Bronchial epithelial cell (primary cell): ENCODE measurements at regions not wholly inside any gene's neighbourhood (a gene's known extent, or its start where the extent isn't known, plus 50 kb on each side); places are given as distances from the start of the nearest gene placed in this dataset.
"Not testable (repeated sequence)": the region's sequence is repeated elsewhere in the genome, so short reads cannot be mapped to it uniquely, and the experiment has no call there.

ENCODE experiments used
- DNase-seq: peaks from one replicate; pipeline ENCODE4 v3.0.0-alpha.2; 2010; ENCODE audit warnings: low read depth
- FAIRE-seq: peaks from 2 replicates; lab custom pipeline; 2011; peaks lifted over from hg19 to GRCh38; lab: Jason Lieb, UNC
- H3K27me3 ChIP-seq: 2 replicates; pipeline ENCODE4 v1.5.1; 2011; ENCODE audit warnings: low read length; ENCODE audit not compliant: control insufficient read depth, insufficient read depth
- H3K36me3 ChIP-seq: 2 replicates; pipeline ENCODE4 v1.5.1; 2011; ENCODE audit warnings: low read length; ENCODE audit not compliant: control insufficient read depth, insufficient read depth
- H3K4me3 ChIP-seq: 2 replicates; pipeline ENCODE4 v1.5.1; 2011; ENCODE audit warnings: mild to moderate bottlenecking, low read depth, low read length, control low read depth
- TF ChIP-seq, protein P1 (sequence below): IDR thresholded peaks from 2 replicates; pipeline ENCODE4 v1.5.1; 2011; ENCODE audit warnings: mild to moderate bottlenecking, moderate library complexity, low read length, control low read depth, inconsistent platforms; ENCODE audit not compliant: insufficient read depth, severe bottlenecking

DNA sequence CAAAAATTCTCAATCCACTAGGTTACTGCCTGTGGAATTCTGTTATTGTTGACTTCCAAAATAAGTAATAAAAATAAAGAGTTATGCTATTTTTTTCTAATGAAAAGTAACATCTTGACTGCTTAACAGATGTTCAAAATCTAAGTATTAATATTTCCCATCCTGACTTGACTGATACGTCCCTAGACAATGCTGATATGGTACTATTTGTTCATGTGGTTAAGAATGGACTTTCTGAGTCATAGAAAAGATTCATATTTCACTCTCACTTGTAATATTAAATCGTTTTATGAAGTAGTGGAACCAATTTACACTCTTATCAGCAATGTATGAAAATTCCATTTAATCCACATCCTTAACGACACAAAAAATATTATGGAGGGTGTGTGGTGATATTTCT is 104.8 kb upstream of the PLSCR5 start:
- no peak for FAIRE-seq
- Histone ChIP-seq H3K4me3 (no peak overlapping the region), H3K36me3 (no peaks in the 10 kb centered on the region), H3K27me3 (no peaks in the 10 kb centered on the region)
- TF ChIP-seq, protein P1, sequence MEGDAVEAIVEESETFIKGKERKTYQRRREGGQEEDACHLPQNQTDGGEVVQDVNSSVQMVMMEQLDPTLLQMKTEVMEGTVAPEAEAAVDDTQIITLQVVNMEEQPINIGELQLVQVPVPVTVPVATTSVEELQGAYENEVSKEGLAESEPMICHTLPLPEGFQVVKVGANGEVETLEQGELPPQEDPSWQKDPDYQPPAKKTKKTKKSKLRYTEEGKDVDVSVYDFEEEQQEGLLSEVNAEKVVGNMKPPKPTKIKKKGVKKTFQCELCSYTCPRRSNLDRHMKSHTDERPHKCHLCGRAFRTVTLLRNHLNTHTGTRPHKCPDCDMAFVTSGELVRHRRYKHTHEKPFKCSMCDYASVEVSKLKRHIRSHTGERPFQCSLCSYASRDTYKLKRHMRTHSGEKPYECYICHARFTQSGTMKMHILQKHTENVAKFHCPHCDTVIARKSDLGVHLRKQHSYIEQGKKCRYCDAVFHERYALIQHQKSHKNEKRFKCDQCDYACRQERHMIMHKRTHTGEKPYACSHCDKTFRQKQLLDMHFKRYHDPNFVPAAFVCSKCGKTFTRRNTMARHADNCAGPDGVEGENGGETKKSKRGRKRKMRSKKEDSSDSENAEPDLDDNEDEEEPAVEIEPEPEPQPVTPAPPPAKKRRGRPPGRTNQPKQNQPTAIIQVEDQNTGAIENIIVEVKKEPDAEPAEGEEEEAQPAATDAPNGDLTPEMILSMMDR, result no peak
- DNase-seq, result peak; percentile 3

- Histone ChIP-seq H3K27me3 (no peaks in the 10 kb centered on the region), H3K4me3 (no peak overlapping the region), H3K36me3 (no peaks in the 10 kb centered on the region)
- FAIRE-seq (no peak), DNase-seq (no peak)
- TF ChIP-seq, protein P1, result no peak
Measured at GRCh38 chr3:146705225-146705624, 100.1 kb upstream of the PLSCR5 start.

DNA sequence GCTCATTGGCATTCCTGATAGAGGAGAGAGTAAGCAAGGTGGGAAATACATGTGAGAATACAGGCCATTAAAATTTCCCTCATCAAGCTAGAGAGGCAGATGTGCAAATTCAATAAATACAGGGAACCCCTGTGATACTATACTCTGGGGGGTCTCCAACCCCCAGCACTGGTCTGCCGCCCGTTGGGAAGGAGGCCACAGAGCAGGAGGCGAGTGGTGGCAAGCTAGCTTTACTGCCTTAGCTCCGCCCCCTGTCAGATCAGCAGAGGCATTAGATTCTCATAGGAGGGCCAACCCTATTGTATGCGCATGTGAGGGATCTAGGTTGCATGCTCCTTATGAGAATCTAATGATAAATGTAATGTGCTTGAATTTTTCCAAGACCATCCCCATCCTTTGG is 97.1 kb upstream of the PLSCR5 start:
- TF ChIP-seq, protein P1, result no peak
- FAIRE-seq (no peak), DNase-seq (no peak)
- Histone ChIP-seq H3K27me3 (no peaks in the 10 kb centered on the region), H3K36me3 (no peaks in the 10 kb centered on the region), H3K4me3 (no peak overlapping the region)

- no peaks in the 10 kb centered on the region for H3K27me3 ChIP-seq
- no peak for FAIRE-seq
- H3K4me3 ChIP-seq, result no peak overlapping the region
Measured at GRCh38 chr3:146701246-146701645, 96.1 kb upstream of the PLSCR5 start.

GRCh38 chr3:146700025-146700424 is 94.9 kb upstream of the PLSCR5 start:
- not testable (repeated sequence) for DNase-seq, FAIRE-seq, H3K4me3 ChIP-seq, H3K27me3 ChIP-seq, H3K36me3 ChIP-seq

More at GRCh38 chr3:146701246-146701645, 96.1 kb upstream of the PLSCR5 start:
- TF ChIP-seq, protein P1, result no peak
- H3K36me3 ChIP-seq, result no peaks in the 10 kb centered on the region
- no peak for DNase-seq

DNA sequence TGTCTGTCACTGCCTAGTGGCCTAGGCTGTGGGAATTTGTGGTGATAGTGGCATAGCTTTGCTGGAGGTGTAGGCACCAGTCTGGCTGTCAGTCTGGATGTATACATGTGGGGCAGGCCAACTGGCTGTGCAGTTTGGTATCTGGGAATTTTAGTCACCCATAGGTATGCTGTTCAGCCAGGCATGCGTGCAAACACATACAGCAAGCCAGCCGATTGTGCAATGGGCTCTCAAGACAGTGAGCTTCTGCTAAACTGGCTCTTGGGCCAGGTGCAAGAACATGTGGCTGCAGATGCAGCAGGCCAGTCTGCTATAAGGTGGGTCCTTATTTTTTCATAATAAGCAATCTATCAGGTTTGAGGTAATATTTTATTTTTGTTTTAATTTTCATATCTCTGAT is 87.1 kb upstream of the PLSCR5 start:
- TF ChIP-seq, protein P1, result no peak
- DNase-seq, result peak; percentile 21
- H3K36me3 ChIP-seq, result no peaks in the 10 kb centered on the region
- no peak overlapping the region for H3K4me3 ChIP-seq
- no peaks in the 10 kb centered on the region for H3K27me3 ChIP-seq
- FAIRE-seq, result no peak
